Loucy (cell line): ENCODE measurements at regions not wholly inside any gene's neighbourhood (a gene's known extent, or its start where the extent isn't known, plus 50 kb on each side); places are given as distances from the start of the nearest gene placed in this dataset.

Experiments
- H2AFZ ChIP-seq: fragments of 200-600 bp; sonication (generic); 2 replicates; pipeline ENCODE4 v1.6.0; 2016; ENCODE audit warnings: antibody characterized with exemption, mild to moderate bottlenecking, low read length, moderate library complexity
- H3F3A ChIP-seq: fragments of 200-600 bp; 2 replicates; pipeline ENCODE4 v1.6.0; 2016; ENCODE audit warnings: antibody characterized with exemption, low read depth, mild to moderate bottlenecking
- H3K27me3 ChIP-seq: fragments of 200-600 bp; sonication (generic); 2 replicates; pipeline ENCODE4 v1.6.1; 2014; ENCODE audit warnings: low read length, mild to moderate bottlenecking; ENCODE audit not compliant: insufficient read depth, poor library complexity, severe bottlenecking
- H3K36me3 ChIP-seq: fragments of 200-600 bp; sonication (generic); 2 replicates; pipeline ENCODE4 v1.6.1; 2016; ENCODE audit warnings: low read length; ENCODE audit not compliant: insufficient read depth
- H3K4me1 ChIP-seq: fragments of 200-600 bp; sonication (generic); 2 replicates; pipeline ENCODE4 v1.5.1; 2014; ENCODE audit warnings: low read length, mild to moderate bottlenecking; ENCODE audit not compliant: insufficient read depth, poor library complexity, severe bottlenecking
- H3K4me2 ChIP-seq: fragments of 200-600 bp; sonication (generic); 2 replicates; pipeline ENCODE4 v1.6.0; 2014; ENCODE audit warnings: antibody characterized with exemption, low read length, low read depth, mild to moderate bottlenecking; ENCODE audit not compliant: poor library complexity, severe bottlenecking
- H3K4me3 ChIP-seq: fragments of 200-600 bp; sonication (generic); 2 replicates; pipeline ENCODE4 v1.5.1; 2014; ENCODE audit warnings: low read length, mild to moderate bottlenecking, mixed read lengths; ENCODE audit not compliant: poor library complexity, severe bottlenecking
- H3K79me2 ChIP-seq: fragments of 200-600 bp; sonication (generic); 2 replicates; pipeline ENCODE4 v1.6.1; 2014; ENCODE audit warnings: low read length; ENCODE audit not compliant: insufficient read depth
- H3K9ac ChIP-seq: fragments of 200-600 bp; sonication (generic); 2 replicates; pipeline ENCODE4 v1.6.0; 2014; ENCODE audit warnings: mild to moderate bottlenecking, low read depth, low read length, moderate library complexity; ENCODE audit not compliant: poor library complexity, severe bottlenecking
- H3K9me2 ChIP-seq: fragments of 200-600 bp; sonication (generic); replicated peaks from 2 replicates; pipeline ENCODE4 v1.6.1; 2016; ENCODE audit warnings: low read depth, low read length, mixed read lengths
- H3K9me3 ChIP-seq: fragments of 200-600 bp; sonication (generic); 2 replicates; pipeline ENCODE4 v1.6.1; 2014; ENCODE audit warnings: mild to moderate bottlenecking, antibody characterized with exemption, low read length, low read depth; ENCODE audit not compliant: insufficient read depth
- H4K20me1 ChIP-seq: fragments of 200-600 bp; sonication (generic); 2 replicates; pipeline ENCODE4 v1.6.0; 2014; ENCODE audit warnings: antibody characterized with exemption, low read length, mild to moderate bottlenecking; ENCODE audit not compliant: insufficient read depth, poor library complexity, severe bottlenecking
- EZH2phosphoT487 ChIP-seq: fragments of 200-600 bp; IDR thresholded peaks from 2 replicates; pipeline ENCODE4 v1.6.1; 2018; ENCODE audit warnings: antibody characterized with exemption, mild to moderate bottlenecking, moderate library complexity, borderline replicate concordance
- TF ChIP-seq, protein P1 (sequence below): fragments of 200-600 bp; sonication (generic); conservative IDR thresholded peaks from 2 replicates; pipeline ENCODE4 v1.5.1; 2014; ENCODE audit warnings: mild to moderate bottlenecking, antibody characterized with exemption, low read length

DNA sequence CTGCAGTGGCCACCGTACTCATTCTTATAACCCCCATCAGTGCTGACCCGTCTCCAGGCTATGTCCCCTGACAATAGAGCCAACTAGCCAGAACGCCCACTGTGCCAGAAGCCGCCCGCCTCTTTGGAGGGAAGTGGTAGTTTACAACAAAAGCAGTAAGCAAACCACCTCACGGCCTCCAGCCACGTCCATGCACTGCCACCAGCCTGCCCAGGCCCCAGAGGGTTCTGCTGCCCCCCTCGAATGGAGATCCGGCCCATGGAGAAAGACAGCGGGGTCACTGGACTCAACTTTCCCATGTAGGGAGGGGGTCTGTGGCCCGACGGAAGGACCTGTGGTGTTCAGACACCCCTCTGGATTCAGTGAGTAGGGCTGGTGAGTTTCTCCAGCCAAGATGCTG is 340.3 kb downstream of the CTTN start:
- Histone ChIP-seq H4K20me1 (no peaks in the 10 kb centered on the region), H3K27me3 (no peaks in the 10 kb centered on the region), H3F3A (no peaks in the 10 kb centered on the region), H3K9me3 (peaks cover 17% of the 10 kb centered on the region; the same call in 1 of the 2 replicates), H2AFZ (no peak overlapping the region), H3K9me2 (no peaks in the 10 kb centered on the region), H3K36me3 (no peaks in the 10 kb centered on the region), H3K4me2 (no peak overlapping the region), H3K9ac (no peak overlapping the region), H3K4me3 (no peak overlapping the region), H3K4me1 (no peaks in the 10 kb centered on the region), H3K79me2 (no peaks in the 10 kb centered on the region)
- TF ChIP-seq, protein P1, sequence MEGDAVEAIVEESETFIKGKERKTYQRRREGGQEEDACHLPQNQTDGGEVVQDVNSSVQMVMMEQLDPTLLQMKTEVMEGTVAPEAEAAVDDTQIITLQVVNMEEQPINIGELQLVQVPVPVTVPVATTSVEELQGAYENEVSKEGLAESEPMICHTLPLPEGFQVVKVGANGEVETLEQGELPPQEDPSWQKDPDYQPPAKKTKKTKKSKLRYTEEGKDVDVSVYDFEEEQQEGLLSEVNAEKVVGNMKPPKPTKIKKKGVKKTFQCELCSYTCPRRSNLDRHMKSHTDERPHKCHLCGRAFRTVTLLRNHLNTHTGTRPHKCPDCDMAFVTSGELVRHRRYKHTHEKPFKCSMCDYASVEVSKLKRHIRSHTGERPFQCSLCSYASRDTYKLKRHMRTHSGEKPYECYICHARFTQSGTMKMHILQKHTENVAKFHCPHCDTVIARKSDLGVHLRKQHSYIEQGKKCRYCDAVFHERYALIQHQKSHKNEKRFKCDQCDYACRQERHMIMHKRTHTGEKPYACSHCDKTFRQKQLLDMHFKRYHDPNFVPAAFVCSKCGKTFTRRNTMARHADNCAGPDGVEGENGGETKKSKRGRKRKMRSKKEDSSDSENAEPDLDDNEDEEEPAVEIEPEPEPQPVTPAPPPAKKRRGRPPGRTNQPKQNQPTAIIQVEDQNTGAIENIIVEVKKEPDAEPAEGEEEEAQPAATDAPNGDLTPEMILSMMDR = no peak
- no peak for TF ChIP-seq EZH2phosphoT487

DNA sequence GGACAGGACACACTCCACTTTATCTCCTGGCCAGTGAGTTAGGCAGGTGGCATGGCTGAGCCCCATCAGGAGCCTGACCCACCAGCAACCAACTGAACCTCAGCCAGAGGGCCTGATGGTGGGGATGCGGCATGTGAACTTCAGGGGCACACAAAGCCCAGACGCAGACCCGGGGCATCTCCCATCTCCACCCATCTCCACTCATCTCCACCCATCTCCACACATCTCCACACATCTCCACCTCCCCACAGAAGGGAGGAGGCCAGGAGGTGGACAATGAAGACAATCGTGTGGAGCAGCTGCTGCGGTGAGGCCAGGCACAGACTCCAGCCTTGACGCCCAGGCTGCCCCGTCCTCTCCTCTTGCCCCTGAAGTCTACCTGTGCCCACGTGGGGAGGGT is 340.8 kb downstream of the CTTN start:
- H3K9ac ChIP-seq = no peak overlapping the region
- no peak overlapping the region for H2AFZ ChIP-seq
- peaks cover 21% of the 10 kb centered on the region; the same call in 1 of the 2 replicates for H3K9me3 ChIP-seq
- H3K4me2 ChIP-seq = no peak overlapping the region
- H3K9me2 ChIP-seq = no peaks in the 10 kb centered on the region
- H4K20me1 ChIP-seq = no peaks in the 10 kb centered on the region
- no peaks in the 10 kb centered on the region for H3F3A ChIP-seq
- no peaks in the 10 kb centered on the region for H3K79me2 ChIP-seq
- H3K36me3 ChIP-seq = no peaks in the 10 kb centered on the region
- H3K4me1 ChIP-seq = no peaks in the 10 kb centered on the region
- TF ChIP-seq, protein P1 = no peak
- no peak for TF ChIP-seq EZH2phosphoT487
- H3K4me3 ChIP-seq = no peak overlapping the region
- H3K27me3 ChIP-seq = no peaks in the 10 kb centered on the region

DNA sequence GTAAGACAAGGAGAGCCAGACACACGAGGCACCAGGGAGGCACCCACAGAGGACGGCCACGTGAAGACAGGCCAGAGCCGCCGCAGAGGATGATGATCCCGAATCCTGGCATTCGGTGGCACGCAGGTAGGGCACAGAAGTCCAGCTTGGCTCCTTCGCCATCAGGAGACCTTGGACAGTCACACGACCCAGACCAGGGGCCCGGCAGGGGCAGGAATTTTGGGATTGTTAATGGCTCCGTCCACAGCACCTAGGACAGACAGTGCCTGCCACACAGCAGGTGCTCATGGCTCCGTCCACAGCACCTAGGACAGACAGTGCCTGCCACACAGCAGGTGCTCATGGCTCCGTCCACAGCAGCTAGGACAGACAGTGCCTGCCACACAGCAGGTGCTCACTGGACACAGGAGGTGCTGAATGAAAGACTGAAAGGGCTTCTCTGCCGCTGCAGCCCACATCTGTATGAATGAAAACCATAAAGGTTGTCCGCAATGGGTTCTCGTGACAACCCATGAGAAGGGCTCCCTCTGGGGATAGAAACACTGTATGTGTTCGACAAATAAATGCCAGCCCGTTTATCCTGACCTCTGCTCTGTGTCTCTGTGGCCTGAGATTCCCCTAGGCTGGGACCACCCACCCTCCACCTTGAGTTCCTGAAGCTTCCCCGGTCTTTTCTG is 341.6 kb downstream of the CTTN start:
- no peaks in the 10 kb centered on the region for H3K36me3 ChIP-seq
- H3F3A ChIP-seq = no peaks in the 10 kb centered on the region
- H3K9me3 ChIP-seq = peaks cover 30% of the 10 kb centered on the region; the same call in 1 of the 2 replicates
- no peaks in the 10 kb centered on the region for H4K20me1 ChIP-seq
- no peaks in the 10 kb centered on the region for H3K9me2 ChIP-seq
- no peaks in the 10 kb centered on the region for H3K79me2 ChIP-seq
- no peaks in the 10 kb centered on the region for H3K27me3 ChIP-seq
- H2AFZ ChIP-seq = no peak overlapping the region
- H3K9ac ChIP-seq = no peak overlapping the region
- TF ChIP-seq EZH2phosphoT487 = no peak
- TF ChIP-seq, protein P1 = no peak
- H3K4me2 ChIP-seq = no peak overlapping the region
- no peaks in the 10 kb centered on the region for H3K4me1 ChIP-seq
- H3K4me3 ChIP-seq = no peak overlapping the region
